WI38 (cell line): ENCODE measurements at regions not wholly inside any gene's neighbourhood (a gene's known extent, or its start where the extent isn't known, plus 50 kb on each side); places are given as distances from the start of the nearest gene placed in this dataset.
"Not testable (repeated sequence)": the region's sequence is repeated elsewhere in the genome, so short reads cannot be mapped to it uniquely, and the experiment has no call there.

Experiments used
- H3K4me3 ChIP-seq: 2 replicates; pipeline ENCODE4 v1.5.1; 2011; ENCODE audit warnings: low read depth, mild to moderate bottlenecking, control low read depth, low read length
- CTCF ChIP-seq: IDR thresholded peaks from 2 replicates; pipeline ENCODE4 v1.5.1; 2012; ENCODE audit warnings: low read depth, mild to moderate bottlenecking, control low read depth, low read length

DNA sequence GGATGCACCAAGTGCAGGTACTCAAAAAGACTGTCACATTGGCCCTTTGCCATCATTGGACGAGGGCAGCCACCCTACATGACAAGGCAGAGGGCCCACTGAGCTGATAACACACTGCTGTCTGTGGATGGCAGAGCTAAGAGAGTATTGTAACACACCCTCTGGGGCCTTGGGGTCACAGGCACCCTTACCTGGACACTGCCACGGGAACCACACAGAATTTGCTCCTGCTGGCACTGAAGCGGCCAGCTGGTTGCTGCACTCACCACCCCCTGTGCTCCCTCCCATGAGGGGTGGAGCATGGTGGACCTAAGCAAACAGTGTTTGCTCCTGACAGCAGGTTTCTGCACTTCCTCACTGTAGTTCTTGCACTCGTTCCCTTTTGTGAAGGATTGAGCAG is 208.2 kb upstream of the SGO1 start:
- no peak overlapping the region for H3K4me3 ChIP-seq
- TF ChIP-seq CTCF: no peak

GRCh38 chr3:20391644-20392043 is 205.6 kb upstream of the SGO1 start:
- H3K4me3 ChIP-seq: no peak overlapping the region
- TF ChIP-seq CTCF: no peak

DNA sequence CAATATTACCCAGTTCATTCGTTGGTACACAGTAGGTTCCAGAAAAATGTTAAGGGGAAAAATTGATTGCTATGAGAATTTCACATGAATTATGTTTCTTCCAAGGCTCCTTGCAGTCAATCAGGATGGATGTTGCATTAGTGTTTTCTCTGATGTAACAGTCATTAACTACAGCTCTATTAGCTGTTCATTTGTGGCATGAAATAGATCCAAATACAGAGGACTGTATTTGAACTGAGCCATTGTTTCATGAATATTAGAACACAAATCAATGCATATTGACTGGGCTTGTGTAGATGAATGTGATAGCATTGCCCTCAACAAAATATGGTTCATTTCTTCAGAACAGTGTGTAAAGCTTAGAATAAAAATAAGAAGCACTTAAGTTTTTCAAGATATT is 203.0 kb upstream of the SGO1 start:
- TF ChIP-seq CTCF: no peak

DNA sequence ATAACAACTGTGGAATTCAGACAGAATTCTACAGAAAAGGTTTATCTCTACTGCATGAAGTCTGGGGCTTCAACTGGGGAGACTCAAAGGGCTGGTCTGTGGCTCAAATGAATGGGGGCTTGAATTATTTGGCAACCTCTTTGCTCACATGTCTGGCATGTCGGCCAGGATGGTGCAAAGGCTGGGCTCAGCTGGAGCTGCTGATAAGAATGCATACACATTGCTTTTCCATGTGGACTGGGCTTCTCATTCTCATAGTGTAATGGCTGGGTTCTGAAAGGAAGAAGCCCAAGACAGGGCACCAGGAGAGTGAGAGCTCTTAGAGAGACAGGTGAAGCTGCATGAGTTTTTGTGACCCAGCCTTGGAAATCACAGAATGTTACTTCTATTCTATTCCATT is 194.3 kb upstream of the SGO1 start:
- TF ChIP-seq CTCF: no peak
- H3K4me3 ChIP-seq: no peak overlapping the region

More for the DNA sequence above, 203.0 kb upstream of the SGO1 start:
- no peak overlapping the region for H3K4me3 ChIP-seq

DNA sequence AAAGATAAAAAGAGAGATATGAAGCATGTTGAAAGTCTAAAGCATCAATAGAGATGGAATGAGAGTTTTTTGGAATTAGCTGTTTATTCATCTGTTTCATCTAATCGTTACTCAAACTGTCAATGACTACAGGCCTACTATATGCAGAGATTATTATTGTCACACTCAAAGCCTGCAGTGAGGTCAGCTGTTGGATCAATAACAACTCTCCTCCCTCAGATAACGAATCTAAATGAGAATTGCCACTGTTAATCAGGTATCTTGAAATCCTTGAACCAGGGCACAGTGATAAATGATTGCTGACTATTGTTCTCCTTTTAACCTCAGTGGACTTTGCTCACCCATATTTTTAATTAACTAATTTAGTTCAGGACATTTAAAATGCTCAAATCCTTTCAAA is 192.3 kb upstream of the SGO1 start:
- no peak overlapping the region for H3K4me3 ChIP-seq
- TF ChIP-seq CTCF: no peak

DNA sequence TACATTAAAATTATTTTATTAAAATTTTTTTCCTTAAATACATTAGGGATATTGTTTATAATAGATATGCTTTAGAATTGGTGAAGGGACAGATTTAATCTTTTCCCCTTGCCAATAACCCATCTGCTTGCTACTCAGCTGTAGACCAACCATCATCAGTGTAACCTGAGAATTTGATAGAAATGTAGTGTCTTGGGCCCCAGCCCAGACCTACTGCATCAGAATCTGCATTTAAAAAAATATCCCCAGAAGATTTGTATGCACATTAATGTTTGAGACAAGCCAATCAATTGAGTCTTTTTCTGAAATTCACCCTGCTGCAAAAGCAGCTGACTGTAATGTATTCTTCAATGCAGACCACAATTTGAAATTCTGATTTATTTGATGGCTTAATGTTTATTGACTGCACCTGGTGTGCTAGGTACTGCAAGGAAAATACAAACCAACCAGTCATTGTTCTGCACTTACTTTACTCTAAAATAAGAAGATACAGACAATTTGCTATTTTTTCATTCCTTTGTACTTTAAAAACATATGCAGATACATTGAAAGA is 190.7 kb upstream of the SGO1 start:
- no peak for TF ChIP-seq CTCF
- H3K4me3 ChIP-seq: no peak overlapping the region

DNA sequence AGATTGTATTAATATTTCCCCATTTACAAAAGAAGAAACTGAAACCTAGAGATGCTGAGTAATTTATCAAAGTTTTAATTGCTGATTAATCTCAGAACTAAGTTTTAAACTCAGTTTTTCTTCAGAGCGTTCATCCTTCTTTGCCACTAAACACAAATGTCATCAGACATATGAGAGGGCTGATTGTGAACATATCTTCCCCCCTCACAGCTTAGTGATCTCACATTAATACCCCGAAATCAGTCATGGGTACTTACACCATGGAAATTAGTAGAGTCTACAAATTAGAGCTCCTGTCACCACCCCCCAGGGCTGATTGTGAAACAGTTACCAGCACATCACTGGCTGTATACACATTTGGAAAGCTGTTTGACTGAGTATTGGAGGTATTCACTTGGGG is 189.3 kb upstream of the SGO1 start:
- TF ChIP-seq CTCF: no peak
- H3K4me3 ChIP-seq: no peak overlapping the region

DNA sequence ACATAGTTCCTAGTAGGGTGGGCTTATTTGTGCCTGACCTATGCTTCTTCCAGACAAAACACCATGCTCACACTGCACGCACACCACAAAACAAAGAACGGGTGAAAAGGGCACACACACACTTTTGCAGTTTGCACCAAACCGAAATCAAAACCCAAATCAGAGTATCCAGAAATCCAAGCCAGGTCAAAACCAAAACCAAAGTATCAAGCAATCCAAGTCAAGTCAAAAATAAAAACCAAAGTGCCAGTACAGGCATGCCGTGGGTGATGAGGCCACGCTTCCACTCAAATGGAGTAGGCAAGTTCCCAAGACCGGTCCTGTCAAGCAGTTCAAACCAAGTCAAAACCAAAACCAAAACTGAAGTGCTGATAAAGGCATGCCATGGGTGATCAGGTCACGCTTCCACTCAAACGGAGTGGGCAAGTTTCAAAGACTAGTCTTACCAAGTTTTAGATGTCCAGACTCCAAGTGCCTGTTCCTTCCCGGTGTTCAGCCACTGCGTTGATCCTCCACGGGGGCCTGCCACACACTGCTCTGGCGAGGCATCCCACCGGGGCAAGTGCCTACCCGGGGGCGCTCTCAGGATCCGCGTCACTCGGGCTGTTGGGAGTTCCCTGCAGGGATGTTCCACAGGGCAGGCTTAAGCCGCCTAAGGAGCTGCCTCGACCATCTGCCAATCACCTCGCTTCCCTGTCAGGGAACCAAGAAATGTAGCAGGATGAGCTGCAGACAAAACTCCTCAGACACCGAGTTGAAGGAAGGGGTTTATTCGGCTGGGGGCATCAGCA is 184.5 kb upstream of the SGO1 start:
- not testable (repeated sequence) for H3K4me3 ChIP-seq
